B cell (primary cell): ENCODE measurements at regions not wholly inside any gene's neighbourhood (a gene's known extent, or its start where the extent isn't known, plus 50 kb on each side); places are given as distances from the start of the nearest gene placed in this dataset.

Source experiments
- EZH2 ChIP-seq: IDR thresholded peaks from 2 replicates; pipeline ENCODE4 v1.6.1; 2012; ENCODE audit warnings: borderline replicate concordance, low read depth, mild to moderate bottlenecking, moderate library complexity, low read length; ENCODE audit not compliant: insufficient read depth, poor library complexity, severe bottlenecking
- TF ChIP-seq, protein P1 (sequence below): fragments of 200-600 bp; IDR thresholded peaks from one replicate; pipeline ENCODE4 v1.8.0; 2022; ENCODE audit warnings: antibody characterized with exemption, mild to moderate bottlenecking

DNA sequence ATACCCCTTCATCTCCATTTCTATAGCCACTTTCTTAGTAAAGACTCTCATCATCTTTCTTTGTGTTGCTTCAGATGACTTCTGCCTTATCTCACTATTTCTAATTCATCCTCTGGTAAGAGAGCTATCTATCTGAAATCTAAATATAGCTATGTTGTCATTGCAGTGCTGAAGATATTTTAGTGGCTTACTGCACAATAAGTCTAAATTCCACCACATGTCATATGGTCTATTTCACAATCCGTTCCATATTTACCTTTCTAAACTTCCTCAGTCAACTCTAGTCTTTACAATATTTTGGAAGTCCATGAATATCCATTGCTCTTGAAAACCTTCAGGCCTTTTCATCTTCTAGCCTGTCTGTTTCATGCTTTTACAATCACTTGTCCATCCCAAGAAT, 465.1 kb upstream of the SLC10A2 start:
- TF ChIP-seq EZH2, result no peak
- TF ChIP-seq, protein P1, sequence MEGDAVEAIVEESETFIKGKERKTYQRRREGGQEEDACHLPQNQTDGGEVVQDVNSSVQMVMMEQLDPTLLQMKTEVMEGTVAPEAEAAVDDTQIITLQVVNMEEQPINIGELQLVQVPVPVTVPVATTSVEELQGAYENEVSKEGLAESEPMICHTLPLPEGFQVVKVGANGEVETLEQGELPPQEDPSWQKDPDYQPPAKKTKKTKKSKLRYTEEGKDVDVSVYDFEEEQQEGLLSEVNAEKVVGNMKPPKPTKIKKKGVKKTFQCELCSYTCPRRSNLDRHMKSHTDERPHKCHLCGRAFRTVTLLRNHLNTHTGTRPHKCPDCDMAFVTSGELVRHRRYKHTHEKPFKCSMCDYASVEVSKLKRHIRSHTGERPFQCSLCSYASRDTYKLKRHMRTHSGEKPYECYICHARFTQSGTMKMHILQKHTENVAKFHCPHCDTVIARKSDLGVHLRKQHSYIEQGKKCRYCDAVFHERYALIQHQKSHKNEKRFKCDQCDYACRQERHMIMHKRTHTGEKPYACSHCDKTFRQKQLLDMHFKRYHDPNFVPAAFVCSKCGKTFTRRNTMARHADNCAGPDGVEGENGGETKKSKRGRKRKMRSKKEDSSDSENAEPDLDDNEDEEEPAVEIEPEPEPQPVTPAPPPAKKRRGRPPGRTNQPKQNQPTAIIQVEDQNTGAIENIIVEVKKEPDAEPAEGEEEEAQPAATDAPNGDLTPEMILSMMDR, result no peak
